COLO668 (cell line): ENCODE measurements at regions not wholly inside any gene's neighbourhood (a gene's known extent, or its start where the extent isn't known, plus 50 kb on each side); places are given as distances from the start of the nearest gene placed in this dataset.

ENCODE experiments used
- DNase-seq: peaks from one replicate; lab custom pipeline; 2025; ENCODE audit not compliant: unreplicated experiment; lab: John Stamatoyannopoulos, UW

DNA sequence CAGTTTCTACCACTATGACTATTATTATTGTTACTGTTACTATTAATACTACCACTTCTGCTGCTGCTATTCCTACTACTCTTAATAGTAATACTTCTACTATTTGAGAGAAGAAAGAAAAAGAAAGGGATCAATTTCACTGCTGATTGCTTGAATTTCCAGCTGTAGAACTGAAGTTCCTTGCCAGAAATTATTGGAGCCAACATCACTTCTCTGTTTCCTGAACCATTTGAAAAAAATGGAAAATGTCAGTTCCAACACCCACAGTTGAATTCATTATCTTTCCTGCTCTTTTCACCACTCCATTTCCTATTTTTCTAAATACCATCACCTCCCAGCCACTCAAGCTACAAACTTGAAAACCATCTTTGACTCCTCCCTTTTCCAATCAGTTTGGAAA is 54.1 kb upstream of the PIK3C2G start:
- DNase-seq = no peak

DNA sequence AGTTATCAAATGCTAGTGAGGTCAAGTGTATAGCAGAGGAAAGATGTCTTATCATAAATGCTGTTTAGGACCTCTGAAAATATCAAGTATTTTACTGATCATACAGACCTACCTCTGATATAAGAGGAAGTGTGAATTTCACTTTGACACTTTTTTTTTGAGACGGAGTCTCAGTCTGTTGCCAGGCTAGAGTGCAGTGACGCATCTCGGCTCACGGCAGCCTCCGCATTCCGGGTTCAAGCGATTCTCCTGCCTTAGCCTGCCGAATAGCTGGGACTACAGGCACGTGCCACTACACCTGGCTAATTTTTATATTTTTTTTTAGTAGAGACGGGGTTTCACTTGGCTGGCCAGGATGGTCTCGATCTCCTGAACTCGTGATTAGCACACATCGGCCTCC is 55.1 kb upstream of the PIK3C2G start:
- no peak for DNase-seq

DNA sequence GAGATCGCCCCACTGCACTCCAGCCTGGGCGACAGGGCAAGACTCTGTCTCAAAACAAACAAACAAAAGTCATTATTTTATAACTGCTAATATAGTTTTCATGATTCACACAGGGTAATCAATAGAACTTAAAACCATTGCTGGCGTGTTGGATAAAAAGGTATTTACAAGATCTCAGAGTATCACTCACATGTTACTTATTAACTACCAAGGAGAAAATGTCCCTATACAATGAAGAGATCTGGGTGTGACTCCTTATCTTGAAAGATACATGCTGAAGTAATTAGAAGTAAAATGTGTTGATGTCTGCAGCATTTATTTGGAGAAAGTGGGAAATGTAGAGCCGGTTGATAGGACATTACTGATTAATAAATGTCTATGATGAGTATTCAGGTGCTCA is 57.3 kb upstream of the PIK3C2G start:
- no peak for DNase-seq

DNA sequence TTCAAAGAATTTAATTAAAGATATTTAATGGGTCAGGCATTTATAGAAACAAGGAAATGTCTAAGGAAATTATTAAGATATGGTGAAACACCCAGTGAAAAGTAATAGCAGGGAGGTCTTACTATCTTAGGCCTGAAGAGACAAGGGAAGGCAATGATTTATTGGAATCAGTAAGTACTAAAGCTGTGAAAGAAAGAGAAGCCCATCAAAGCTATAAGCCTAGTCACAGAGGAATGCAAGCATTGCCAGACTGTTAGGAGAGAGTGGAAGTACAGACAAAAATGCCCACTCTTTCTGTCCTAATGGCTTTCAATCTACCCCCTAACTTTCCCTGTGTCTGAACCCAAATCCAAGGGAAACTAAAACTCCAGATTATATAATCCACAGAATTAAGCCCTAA is 69.2 kb upstream of the PIK3C2G start:
- DNase-seq = no peak

DNA sequence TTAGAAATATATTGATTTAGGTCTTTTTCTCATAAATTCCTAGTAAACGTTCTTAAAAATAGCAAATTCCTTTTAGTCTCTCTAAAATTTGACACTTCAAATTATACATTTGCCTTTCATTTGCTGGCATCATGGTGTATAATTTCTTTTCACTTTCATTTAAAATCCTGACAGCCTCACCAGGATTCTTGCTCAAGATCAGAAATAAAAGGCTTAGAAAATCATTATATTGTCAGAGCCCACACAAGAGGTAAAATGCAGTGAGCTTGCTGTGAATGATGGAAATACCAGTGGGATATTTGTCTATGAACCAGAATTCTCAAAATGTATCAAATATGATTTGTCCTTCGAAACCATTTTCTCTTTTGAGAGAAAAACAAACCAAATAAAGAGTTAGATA is 78.2 kb upstream of the PIK3C2G start:
- DNase-seq = no peak

DNA sequence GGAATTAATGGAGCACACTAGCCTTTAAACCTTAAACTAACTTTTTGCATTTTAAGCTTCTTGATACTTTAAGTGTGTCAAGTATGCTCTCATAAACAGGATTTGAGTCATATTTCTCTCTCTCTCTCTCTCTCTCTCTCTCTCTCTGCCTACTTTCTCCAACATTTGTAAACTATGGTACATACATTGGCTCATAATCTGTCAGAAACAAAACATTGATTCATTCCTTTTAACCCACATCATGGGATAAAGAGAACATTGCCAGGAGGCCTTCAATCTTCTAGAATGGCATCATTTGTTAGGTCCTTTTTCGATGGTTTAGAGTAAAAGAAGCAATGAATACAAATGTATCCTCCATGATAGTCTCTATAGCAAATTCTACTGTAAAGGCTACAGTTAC is 81.6 kb upstream of the RERGL start:
- DNase-seq = no peak

DNA sequence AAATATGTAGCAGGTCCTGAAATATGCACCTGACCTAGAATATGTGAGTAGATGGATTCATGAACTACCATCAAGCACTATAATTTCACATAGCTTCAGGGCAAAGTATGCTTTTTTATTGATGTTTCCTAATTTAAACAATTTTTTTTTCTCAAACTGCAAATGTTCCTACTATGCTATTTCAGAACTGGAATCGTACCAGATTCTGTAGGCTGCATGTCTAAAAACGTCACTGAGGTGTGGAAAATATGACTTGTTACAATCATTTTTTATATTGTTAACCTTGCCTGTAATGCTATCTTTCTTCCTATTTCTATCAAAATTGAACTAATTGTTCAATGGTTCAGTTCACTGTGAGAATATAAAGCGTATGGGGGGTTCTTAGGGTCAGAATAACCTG is 78.0 kb upstream of the RERGL start:
- DNase-seq = no peak

GRCh38 chr12:18165889-18166288 is 75.9 kb upstream of the RERGL start:
- DNase-seq = no peak

DNA sequence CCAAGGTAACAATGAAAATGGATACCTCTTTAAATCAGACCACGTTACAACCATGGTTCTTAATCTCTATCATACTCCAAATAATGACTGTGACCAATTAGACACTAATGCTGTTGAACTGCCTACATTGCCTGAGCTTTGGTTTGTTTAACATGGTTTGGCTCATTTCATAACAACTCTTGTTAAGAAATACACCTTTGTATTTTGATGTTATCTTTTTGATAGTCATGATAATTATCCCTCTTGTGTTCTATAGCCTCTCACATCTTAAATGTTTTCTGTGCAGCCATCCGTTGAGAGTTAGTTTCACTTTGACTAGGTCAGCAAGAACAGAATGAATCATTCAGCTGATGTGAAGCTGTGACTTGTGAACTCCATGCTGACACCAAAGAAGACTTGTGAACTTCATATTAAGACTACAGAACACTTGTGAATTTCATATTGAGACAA is 75.5 kb upstream of the RERGL start:
- no peak for DNase-seq

DNA sequence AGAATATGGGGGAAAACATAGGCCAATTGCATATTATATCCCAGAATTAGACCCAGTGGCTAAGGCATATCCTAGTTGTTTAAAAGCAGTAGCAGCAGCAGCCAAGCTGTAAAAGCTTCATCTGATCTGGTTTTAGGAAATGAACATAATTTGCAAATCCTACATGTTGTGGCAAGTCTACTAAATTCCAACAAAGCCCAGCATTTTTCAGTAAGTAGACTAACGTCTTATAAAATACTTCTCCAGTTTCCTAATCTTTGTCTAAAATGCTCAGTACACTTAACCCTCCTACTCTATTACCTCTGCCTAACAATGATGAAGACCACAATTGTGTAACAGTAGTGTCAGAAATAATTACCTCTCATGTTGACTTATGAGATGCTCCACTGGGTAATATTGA is 70.9 kb upstream of the RERGL start:
- DNase-seq = no peak

- peak; percentile 3 for DNase-seq
These were observed 69.0 kb upstream of the RERGL start for GRCh38 chr12:18158774-18159557.

GRCh38 chr12:18153826-18154225 is 63.8 kb upstream of the RERGL start:
- no peak for DNase-seq

DNA sequence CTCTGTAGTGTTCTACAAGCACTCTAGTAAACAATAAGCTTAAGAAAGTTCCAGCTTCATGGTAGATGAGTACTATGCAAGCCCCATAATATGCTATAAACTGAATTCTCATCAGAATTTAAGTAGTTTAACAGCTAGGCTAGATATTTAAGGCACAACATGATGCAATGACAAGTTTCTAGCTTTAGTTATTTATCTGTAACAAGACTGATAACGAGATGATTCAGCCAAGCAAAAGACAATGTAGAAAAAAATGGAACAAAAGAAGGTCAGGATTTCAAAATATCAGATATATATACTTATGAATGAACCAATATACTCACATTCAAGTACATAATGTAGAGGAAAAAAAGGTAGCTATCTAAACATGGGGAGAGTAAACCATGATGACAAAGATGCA is 61.0 kb upstream of the RERGL start:
- no peak for DNase-seq

GRCh38 chr12:18148961-18149360 is 59.0 kb upstream of the RERGL start:
- no peak for DNase-seq

- DNase-seq = no peak
These were observed 56.4 kb upstream of the RERGL start for GRCh38 chr12:18146363-18146762.

GRCh38 chr12:18145924-18146323 is 55.9 kb upstream of the RERGL start:
- no peak for DNase-seq

- DNase-seq = no peak
These were observed 51.3 kb upstream of the RERGL start for GRCh38 chr12:18141048-18141982.

GRCh38 chr12:18139989-18140596 is 50.1 kb upstream of the RERGL start:
- DNase-seq = no peak
